Left ventricle myocardium inferior (tissue), 1 donor: ENCODE measurements at regions not wholly inside any gene's neighbourhood (a gene's known extent, or its start where the extent isn't known, plus 50 kb on each side); places are given as distances from the start of the nearest gene placed in this dataset.
"Not testable (repeated sequence)": the region's sequence is repeated elsewhere in the genome, so short reads cannot be mapped to it uniquely, and the experiment has no call there.

Experiments used
- DNase-seq: peaks from one replicate; pipeline ENCODE4 v3.0.0-alpha.2; 2020
- H3K27ac ChIP-seq: fragments of 200-600 bp; replicated peaks from 2 replicates; pipeline ENCODE4 v1.8.0; 2021
- H3K27me3 ChIP-seq: fragments of 200-600 bp; 2 replicates; pipeline ENCODE4 v1.8.0; 2021; ENCODE audit warnings: low read depth
- H3K36me3 ChIP-seq: fragments of 200-600 bp; 2 replicates; pipeline ENCODE4 v1.8.0; 2021
- H3K4me1 ChIP-seq: fragments of 200-600 bp; 2 replicates; pipeline ENCODE4 v1.8.0; 2021
- H3K4me3 ChIP-seq: fragments of 200-600 bp; 2 replicates; pipeline ENCODE4 v1.8.0; 2021; ENCODE audit warnings: mild to moderate bottlenecking, moderate library complexity
- H3K9me3 ChIP-seq: fragments of 200-600 bp; replicated peaks from 2 replicates; pipeline ENCODE4 v1.8.0; 2021
- CTCF ChIP-seq: fragments of 200-600 bp; IDR thresholded peaks from 2 replicates; pipeline ENCODE4 v1.8.0; 2021; ENCODE audit warnings: antibody characterized with exemption, mild to moderate bottlenecking, borderline replicate concordance
- intact Hi-C: fragments of 100-400 bp; cut with micrococcal nuclease; formaldehyde crosslinking; loops from one replicate; pipeline ENCODE4 v1.11.0; 2022
- donor health status: DM: no; HTN: yes; CAD: no; lungs with severe emphysema.

- Histone ChIP-seq H3K27me3 (no peaks in the 10 kb centered on the region), H3K9me3 (no peaks in the 10 kb centered on the region), H3K4me3 (no peak overlapping the region), H3K4me1 (no peaks in the 10 kb centered on the region), H3K36me3 (no peaks in the 10 kb centered on the region), H3K27ac (no peak overlapping the region)
- intact Hi-C loops, result no loop called here
- DNase-seq, result no peak
- TF ChIP-seq CTCF, result no peak
These were observed 105.4 kb upstream of the GORAB start for GRCh38 chr1:170426596-170426995.

GRCh38 chr1:170427002-170427401, 105.0 kb upstream of the GORAB start:
- H3K36me3 ChIP-seq, H3K4me3 ChIP-seq, DNase-seq, H3K27me3 ChIP-seq, intact Hi-C loops, H3K27ac ChIP-seq, H3K4me1 ChIP-seq, H3K9me3 ChIP-seq: not testable (repeated sequence)

GRCh38 chr1:170436928-170437327, 95.0 kb upstream of the GORAB start:
- Histone ChIP-seq H3K4me3 (no peak overlapping the region), H3K27me3 (no peaks in the 10 kb centered on the region), H3K9me3 (peaks cover under 1% of the 10 kb centered on the region), H3K4me1 (no peaks in the 10 kb centered on the region), H3K36me3 (no peaks in the 10 kb centered on the region), H3K27ac (no peak overlapping the region)
- DNase-seq, result no peak
- intact Hi-C loops, result no loop called here
- no peak for TF ChIP-seq CTCF

- no peaks in the 10 kb centered on the region for H3K36me3 ChIP-seq
- H3K27me3 ChIP-seq, result no peaks in the 10 kb centered on the region
- H3K4me3 ChIP-seq, result no peak overlapping the region
- DNase-seq, result no peak
- TF ChIP-seq CTCF, result no peak
- H3K9me3 ChIP-seq, result peaks cover 3% of the 10 kb centered on the region
- H3K4me1 ChIP-seq, result no peaks in the 10 kb centered on the region
- intact Hi-C loops, result no loop called here
- no peak overlapping the region for H3K27ac ChIP-seq
These were observed 86.9 kb upstream of the GORAB start for GRCh38 chr1:170445096-170445495.

GRCh38 chr1:170448661-170449158, 83.3 kb upstream of the GORAB start:
- H3K36me3 ChIP-seq, result no peaks in the 10 kb centered on the region
- intact Hi-C loops, result no loop called here
- H3K9me3 ChIP-seq, result peaks cover 16% of the 10 kb centered on the region
- no peak for TF ChIP-seq CTCF
- no peak for DNase-seq
- H3K4me1 ChIP-seq, result no peaks in the 10 kb centered on the region
- no peaks in the 10 kb centered on the region for H3K27me3 ChIP-seq
- no peak overlapping the region for H3K27ac ChIP-seq
- no peak overlapping the region for H3K4me3 ChIP-seq

GRCh38 chr1:170457325-170458050, 74.5 kb upstream of the GORAB start:
- peak; percentile 36 for TF ChIP-seq CTCF
- H3K4me1 ChIP-seq, result not testable (repeated sequence)
- DNase-seq, result peak; percentile 20

More at GRCh38 chr1:170457325-170458050, 74.5 kb upstream of the GORAB start:
- intact Hi-C loops, H3K36me3 ChIP-seq, H3K4me3 ChIP-seq, H3K27ac ChIP-seq, H3K27me3 ChIP-seq: not testable (repeated sequence)
- H3K9me3 ChIP-seq, result peaks cover 27% of the 10 kb centered on the region
